GM13976 (cell line): ENCODE measurements at regions not wholly inside any gene's neighbourhood (a gene's known extent, or its start where the extent isn't known, plus 50 kb on each side); places are given as distances from the start of the nearest gene placed in this dataset.

ENCODE experiments used
- DNase-seq: peaks from one replicate; pipeline ENCODE4 v3.0.0; 2012; ENCODE audit warnings: low spot score
- in situ Hi-C: fragments of 300-500 bp; cut with MboI; formaldehyde crosslinking; loops from one replicate; pipeline ENCODE4 v1.12.0; 2022; ENCODE audit warnings: low sequenced_read_pairs, mixed read lengths, inconsistent platforms; ENCODE audit not compliant: unreplicated experiment
- TF ChIP-seq, protein P1 (sequence below): IDR thresholded peaks from 2 replicates; pipeline ENCODE4 v1.5.1; 2012; ENCODE audit warnings: borderline replicate concordance, mild to moderate bottlenecking; ENCODE audit not compliant: insufficient read depth; ENCODE audit errors: extremely low read depth, missing control alignments, control extremely low read depth

DNA sequence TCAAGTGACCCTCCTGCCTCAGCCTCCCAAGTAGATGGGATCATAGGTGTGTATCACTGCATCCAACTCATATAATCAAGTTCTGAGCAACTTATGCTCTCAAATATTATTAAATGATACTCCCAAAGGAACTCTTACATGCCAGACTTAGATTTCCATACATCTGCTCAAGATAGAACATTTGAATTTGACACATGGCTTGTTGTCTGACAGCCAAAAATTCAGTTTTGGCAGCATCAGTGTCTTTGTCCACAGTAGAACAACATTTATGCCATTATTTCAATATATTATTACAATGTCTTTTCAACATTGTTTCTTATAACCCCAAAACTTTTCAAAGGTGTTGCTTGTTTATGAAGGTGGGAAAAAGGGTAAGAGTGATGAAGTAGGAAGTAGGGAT, 116.2 kb downstream of the SUCNR1 start:
- in situ Hi-C loops = no loop called here
- no peak for DNase-seq
- TF ChIP-seq, protein P1, sequence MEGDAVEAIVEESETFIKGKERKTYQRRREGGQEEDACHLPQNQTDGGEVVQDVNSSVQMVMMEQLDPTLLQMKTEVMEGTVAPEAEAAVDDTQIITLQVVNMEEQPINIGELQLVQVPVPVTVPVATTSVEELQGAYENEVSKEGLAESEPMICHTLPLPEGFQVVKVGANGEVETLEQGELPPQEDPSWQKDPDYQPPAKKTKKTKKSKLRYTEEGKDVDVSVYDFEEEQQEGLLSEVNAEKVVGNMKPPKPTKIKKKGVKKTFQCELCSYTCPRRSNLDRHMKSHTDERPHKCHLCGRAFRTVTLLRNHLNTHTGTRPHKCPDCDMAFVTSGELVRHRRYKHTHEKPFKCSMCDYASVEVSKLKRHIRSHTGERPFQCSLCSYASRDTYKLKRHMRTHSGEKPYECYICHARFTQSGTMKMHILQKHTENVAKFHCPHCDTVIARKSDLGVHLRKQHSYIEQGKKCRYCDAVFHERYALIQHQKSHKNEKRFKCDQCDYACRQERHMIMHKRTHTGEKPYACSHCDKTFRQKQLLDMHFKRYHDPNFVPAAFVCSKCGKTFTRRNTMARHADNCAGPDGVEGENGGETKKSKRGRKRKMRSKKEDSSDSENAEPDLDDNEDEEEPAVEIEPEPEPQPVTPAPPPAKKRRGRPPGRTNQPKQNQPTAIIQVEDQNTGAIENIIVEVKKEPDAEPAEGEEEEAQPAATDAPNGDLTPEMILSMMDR = no peak

- TF ChIP-seq, protein P1 = no peak
- DNase-seq = no peak
- in situ Hi-C loops = no loop called here
These were observed 117.4 kb downstream of the SUCNR1 start for GRCh38 chr3:151990696-151991376.

GRCh38 chr3:151992326-151993041, 119.0 kb downstream of the SUCNR1 start:
- TF ChIP-seq, protein P1 = no peak
- in situ Hi-C loops = no loop called here
- no peak for DNase-seq

GRCh38 chr3:151995091-151995490, 121.6 kb downstream of the SUCNR1 start:
- no peak for DNase-seq
- in situ Hi-C loops = no loop called here
- TF ChIP-seq, protein P1 = no peak

DNA sequence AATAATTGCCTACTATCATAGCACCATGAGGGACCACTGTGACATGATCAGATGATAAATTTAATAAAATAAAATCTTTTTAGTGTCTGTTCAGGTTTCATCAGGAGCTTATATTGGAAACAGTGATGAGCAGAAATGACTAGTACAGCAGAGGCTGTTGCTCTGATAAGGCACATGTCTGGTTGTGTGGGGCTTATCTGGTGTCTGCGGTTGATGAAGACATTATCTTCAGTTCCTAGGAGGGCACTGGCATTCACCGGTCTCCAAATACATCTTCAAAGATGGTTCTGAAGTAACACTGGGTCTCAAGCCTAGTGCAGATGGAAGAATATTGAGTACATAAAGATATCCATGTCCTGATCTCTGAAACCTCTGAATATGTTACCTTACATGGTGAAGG, 125.3 kb downstream of the SUCNR1 start:
- TF ChIP-seq, protein P1 = no peak
- no peak for DNase-seq
- in situ Hi-C loops = no loop called here

- in situ Hi-C loops = no loop called here
- DNase-seq = no peak
- TF ChIP-seq, protein P1 = no peak
These were observed 126.5 kb downstream of the SUCNR1 start for GRCh38 chr3:151999936-152000335.
